Ovary (tissue), 7 donors: ENCODE measurements at regions not wholly inside any gene's neighbourhood (a gene's known extent, or its start where the extent isn't known, plus 50 kb on each side); places are given as distances from the start of the nearest gene placed in this dataset.

Experiments used
- DNase-seq, 5 donors: peaks; one replicate each; pipeline ENCODE4 v3.0.0-alpha.2; 2019 to 2020
- H3K27ac ChIP-seq, 2 donors: fragments of 200-600 bp; one replicate each; pipeline versions ENCODE4 v1.5.1 to v1.8.0; 2019 to 2022
- H3K27me3 ChIP-seq: fragments of 200-600 bp; one replicate; pipeline ENCODE4 v1.8.0; 2022
- H3K36me3 ChIP-seq: fragments of 200-600 bp; sonication (generic); one replicate; pipeline ENCODE4 v1.5.1; 2019
- H3K4me1 ChIP-seq: one replicate; pipeline ENCODE4 v1.8.1; 2013; ENCODE audit warnings: mild to moderate bottlenecking, moderate library complexity; ENCODE audit not compliant: insufficient read depth
- H3K4me3 ChIP-seq: fragments of 200-600 bp; sonication (generic); one replicate; pipeline ENCODE4 v1.5.1; 2017
- H3K9me3 ChIP-seq, 2 donors: fragments of 200-600 bp in 1 of 2; sonication (generic) in 1 of 2; one replicate each; pipeline versions ENCODE4 v1.5.1 to v1.8.1; 2013 to 2019; ENCODE audit warnings: mild to moderate bottlenecking in 1 of 2, moderate library complexity in 1 of 2
- CTCF ChIP-seq, 3 donors: fragments of 450-650 bp in 2 of 3; fragments of 200-600 bp in 1 of 3; IDR thresholded peaks; one replicate each; pipeline versions ENCODE4 v1.5.1 to v1.8.0; 2016 to 2022; ENCODE audit warnings: antibody characterized with exemption in 3 of 3, mild to moderate bottlenecking in 1 of 3
- EP300 ChIP-seq: sonication (generic); formaldehyde crosslinking; IDR thresholded peaks from one replicate; pipeline ENCODE4 v1.6.1; 2017; ENCODE audit warnings: antibody characterized with exemption
- POLR2A ChIP-seq: fragments of 450-650 bp; IDR thresholded peaks from one replicate; pipeline ENCODE4 v1.6.1; 2017; ENCODE audit warnings: antibody characterized with exemption, mild to moderate bottlenecking, moderate library complexity
- WGBS, 3 donors: extraction: QIAGEN DNeasy Blood & Tissue Kit in 1 of 3; methylation state at CpG; one replicate each; pipeline versions ENCODE4 v1.1.5 to v1.1.7; 2013 to 2017; 5-methylcytosine and 5-hydroxymethylcytosine counted together
- intact Hi-C, 4 donors: fragments of 100-400 bp; cut with DNase I; formaldehyde crosslinking; loops; one replicate each; pipeline versions ENCODE4 v1.11.0 to v1.15.1; 2022 to 2023
- donor health status: DM: no; HTN: no; CAD: no; lungs with moderate emphysema.
- donor health status: DM: no; HTN: no; CAD: no.
- donor health status: Bipolar disorder and iron deficiency.
- donor health status: DM: no; HTN: no; CAD: no.
- donor health status: DM: yes; HTN: yes; CAD: no.

GRCh38 chr14:98154254-98154653, 1117.7 kb downstream of the BCL11B start:
- Histone ChIP-seq H3K4me3 (no peak overlapping the region), H3K36me3 (no peaks in the 10 kb centered on the region), H3K4me1 (no peaks in the 10 kb centered on the region), H3K27ac (no peak overlapping the region), H3K27me3 (no peaks in the 10 kb centered on the region), H3K9me3 (no peaks in the 10 kb centered on the region)
- TF ChIP-seq POLR2A (no peak), CTCF (IDR thresholded peaks at IDR 0.05) (no peak), EP300 (no peak)
- no peak for DNase-seq
- 86 to 96% (median 89%) methylated on average over 4 of the region's 4 CpGs for WGBS, 3 donors
- intact Hi-C loops = no loop called here

- Histone ChIP-seq H3K9me3 (no peaks in the 10 kb centered on the region), H3K27ac (no peak overlapping the region), H3K4me3 (no peak overlapping the region), H3K36me3 (no peaks in the 10 kb centered on the region), H3K27me3 (no peaks in the 10 kb centered on the region), H3K4me1 (no peaks in the 10 kb centered on the region)
- no peak for DNase-seq
- WGBS, 3 donors = 19 to 39% (median 22%) methylated on average over 8 of the region's 8 CpGs
- intact Hi-C loops = no loop called here
- TF ChIP-seq POLR2A = no peak
- no peak for TF ChIP-seq EP300
- TF ChIP-seq CTCF (IDR thresholded peaks at IDR 0.05) = no peak
Observed at GRCh38 chr14:98156411-98156810, 1115.6 kb downstream of the BCL11B start.

DNA sequence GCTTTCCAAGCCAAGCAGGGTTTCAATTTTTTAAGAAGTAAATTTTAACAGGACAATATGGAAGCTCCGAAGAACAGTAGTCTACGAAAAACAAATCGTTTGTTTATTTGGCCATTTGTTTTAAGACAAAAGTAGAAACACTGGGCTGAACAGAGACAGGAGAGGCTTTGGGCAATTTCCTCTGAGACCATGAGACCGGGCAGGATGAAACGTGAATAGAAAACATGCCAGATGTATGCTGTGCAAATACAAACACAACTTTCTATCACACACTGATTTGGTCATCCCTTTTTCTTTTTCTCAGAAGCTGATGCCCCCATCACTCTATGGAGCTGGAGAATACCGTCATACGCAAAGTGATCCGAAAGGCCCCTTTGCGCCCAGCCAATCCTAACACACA, 1111.1 kb downstream of the BCL11B start:
- Histone ChIP-seq H3K27me3 (no peaks in the 10 kb centered on the region), H3K27ac (no peak overlapping the region), H3K4me3 (no peak overlapping the region), H3K36me3 (no peaks in the 10 kb centered on the region), H3K4me1 (no peaks in the 10 kb centered on the region), H3K9me3 (no peaks in the 10 kb centered on the region)
- no peak for DNase-seq
- 75 to 83% (median 78%) methylated on average over 9 of the region's 9 CpGs for WGBS, 3 donors
- intact Hi-C loops = no loop called here
- TF ChIP-seq CTCF (IDR thresholded peaks at IDR 0.05) = no peak
- no peak for TF ChIP-seq EP300
- TF ChIP-seq POLR2A = no peak

GRCh38 chr14:98161356-98161755, 1110.6 kb downstream of the BCL11B start:
- 40 to 59% (median 45%) methylated on average over 4 of the region's 4 CpGs for WGBS, 3 donors
- no peak for TF ChIP-seq POLR2A
- no peak for TF ChIP-seq CTCF (IDR thresholded peaks at IDR 0.05)
- H3K27ac ChIP-seq = no peak overlapping the region
- no peaks in the 10 kb centered on the region for H3K36me3 ChIP-seq
- H3K4me1 ChIP-seq = no peaks in the 10 kb centered on the region
- H3K27me3 ChIP-seq = no peaks in the 10 kb centered on the region
- no peak for DNase-seq
- no peak overlapping the region for H3K4me3 ChIP-seq
- no peaks in the 10 kb centered on the region for H3K9me3 ChIP-seq
- intact Hi-C loops = no loop called here
